Prostate gland (tissue), 2 donors: ENCODE measurements at regions not wholly inside any gene's neighbourhood (a gene's known extent, or its start where the extent isn't known, plus 50 kb on each side); places are given as distances from the start of the nearest gene placed in this dataset.

ENCODE experiments used
- CTCF ChIP-seq, 4 experiments: fragments of 200-600 bp in 2 of 4; fragments of 450-650 bp in 2 of 4; sonication (generic) in 2 of 4; IDR thresholded peaks; 1 replicate in 3 of 4; 2 replicates in 1 of 4; pipeline ENCODE4 v1.5.1; 2016 to 2019; ENCODE audit warnings: antibody characterized with exemption in 4 of 4, mild to moderate bottlenecking in 2 of 4, moderate library complexity in 2 of 4
- POLR2A ChIP-seq: fragments of 450-650 bp; IDR thresholded peaks from one replicate; pipeline ENCODE4 v1.6.1; 2016; ENCODE audit warnings: antibody characterized with exemption, mild to moderate bottlenecking

GRCh38 chr15:92541291-92542200, 114.0 kb downstream of the FAM174B start:
- TF ChIP-seq CTCF (IDR thresholded peaks at IDR 0.05) (no peak), POLR2A (no peak)
